GM12864 (cell line): ENCODE measurements at regions not wholly inside any gene's neighbourhood (a gene's known extent, or its start where the extent isn't known, plus 50 kb on each side); places are given as distances from the start of the nearest gene placed in this dataset.

Experiments used
- DNase-seq: peaks from one replicate; pipeline ENCODE4 v3.0.0-alpha.2; 2011; ENCODE audit warnings: low read depth
- H3K4me3 ChIP-seq: 2 replicates; pipeline ENCODE4 v1.5.1; 2011; ENCODE audit warnings: mild to moderate bottlenecking, low read depth, low read length, control low read depth
- CTCF ChIP-seq: IDR thresholded peaks from 2 replicates; pipeline ENCODE4 v1.5.1; 2011; ENCODE audit warnings: low read depth, mild to moderate bottlenecking, moderate library complexity, low read length, control low read depth, inconsistent platforms; ENCODE audit errors: missing control alignments

- no peak for TF ChIP-seq CTCF
- H3K4me3 ChIP-seq: no peak overlapping the region
- no peak for DNase-seq
These were observed 71.1 kb upstream of the FOXQ1 start for GRCh38 chr6:1240766-1241318.

GRCh38 chr6:1239805-1240204, 72.1 kb upstream of the FOXQ1 start:
- no peak for DNase-seq
- TF ChIP-seq CTCF: no peak
- H3K4me3 ChIP-seq: no peak overlapping the region

- TF ChIP-seq CTCF: no peak
- no peak overlapping the region for H3K4me3 ChIP-seq
- DNase-seq: no peak
These were observed 73.9 kb upstream of the FOXQ1 start for GRCh38 chr6:1238040-1238439.

GRCh38 chr6:1237636-1238035, 74.3 kb upstream of the FOXQ1 start:
- DNase-seq: no peak
- no peak overlapping the region for H3K4me3 ChIP-seq
- no peak for TF ChIP-seq CTCF

- no peak for DNase-seq
- no peak for TF ChIP-seq CTCF
- H3K4me3 ChIP-seq: no peak overlapping the region
These were observed 76.1 kb upstream of the FOXQ1 start for GRCh38 chr6:1235825-1236224.

GRCh38 chr6:1233924-1234323, 78.0 kb upstream of the FOXQ1 start:
- no peak overlapping the region for H3K4me3 ChIP-seq
- TF ChIP-seq CTCF: no peak
- DNase-seq: no peak

GRCh38 chr6:1232578-1232977, 79.3 kb upstream of the FOXQ1 start:
- TF ChIP-seq CTCF: no peak
- DNase-seq: no peak
- H3K4me3 ChIP-seq: no peak overlapping the region
